GM18502 (cell line): ENCODE measurements at regions not wholly inside any gene's neighbourhood (a gene's known extent, or its start where the extent isn't known, plus 50 kb on each side); places are given as distances from the start of the nearest gene placed in this dataset.
"Not testable (repeated sequence)": the region's sequence is repeated elsewhere in the genome, so short reads cannot be mapped to it uniquely, and the experiment has no call there.

Source experiments
- ATAC-seq: cut with Tn5 transposase; IDR thresholded peaks from one replicate; pipeline ENCODE4 v1.9.1; 2021; ENCODE audit warnings: mild to moderate bottlenecking; ENCODE audit not compliant: unreplicated experiment, poor library complexity

- no peak for ATAC-seq
These were observed 1941.1 kb upstream of the C9orf72 start for GRCh38 chr9:29514336-29514735.

- ATAC-seq, result no peak
These were observed 1941.6 kb upstream of the C9orf72 start for GRCh38 chr9:29514862-29515261.

GRCh38 chr9:29548436-29548835 lies 1975.2 kb upstream of the C9orf72 start:
- no peak for ATAC-seq

DNA sequence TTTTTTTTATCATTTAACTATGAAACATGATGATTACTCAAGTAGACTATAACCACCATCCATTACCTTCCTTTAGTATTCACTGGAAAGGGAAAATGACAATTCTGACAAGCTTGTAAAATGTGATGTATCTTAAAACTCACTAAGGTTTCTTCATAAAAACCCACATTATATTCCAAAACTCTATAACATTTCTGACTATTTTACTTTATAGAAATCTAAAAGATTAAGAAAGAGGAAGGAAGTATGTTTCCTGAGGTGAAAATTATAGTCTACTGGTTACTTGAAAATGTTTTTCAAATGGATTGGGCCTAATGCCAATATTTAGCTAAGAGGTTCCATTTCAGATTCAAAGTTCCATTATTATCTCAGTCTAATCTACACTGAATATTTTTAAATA lies 1982.2 kb upstream of the C9orf72 start:
- no peak for ATAC-seq

- no peak for ATAC-seq
These were observed 1983.0 kb upstream of the C9orf72 start for GRCh38 chr9:29556317-29556716.

DNA sequence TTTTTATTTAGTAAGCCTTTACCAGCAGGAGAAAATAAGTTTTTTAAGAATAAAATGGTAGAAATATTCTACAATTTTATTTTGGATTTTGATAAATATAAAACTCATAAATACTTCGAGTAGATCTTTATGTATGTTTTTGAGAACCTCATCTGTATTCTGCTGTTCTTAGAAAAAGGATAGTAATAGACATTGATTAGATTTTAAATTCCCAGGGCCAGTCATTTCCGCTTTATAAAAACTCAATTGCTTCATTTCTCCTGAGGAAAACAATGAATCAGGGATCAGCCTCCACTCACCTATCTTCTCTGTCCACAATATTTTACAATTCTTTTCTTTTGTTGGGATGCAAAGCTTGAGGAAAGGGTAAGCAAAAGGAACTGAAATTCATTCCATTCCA lies 1983.5 kb upstream of the C9orf72 start:
- no peak for ATAC-seq

GRCh38 chr9:29564564-29564963 lies 1991.3 kb upstream of the C9orf72 start:
- no peak for ATAC-seq

- no peak for ATAC-seq
These were observed 2001.9 kb upstream of the C9orf72 start for GRCh38 chr9:29575219-29575618.

DNA sequence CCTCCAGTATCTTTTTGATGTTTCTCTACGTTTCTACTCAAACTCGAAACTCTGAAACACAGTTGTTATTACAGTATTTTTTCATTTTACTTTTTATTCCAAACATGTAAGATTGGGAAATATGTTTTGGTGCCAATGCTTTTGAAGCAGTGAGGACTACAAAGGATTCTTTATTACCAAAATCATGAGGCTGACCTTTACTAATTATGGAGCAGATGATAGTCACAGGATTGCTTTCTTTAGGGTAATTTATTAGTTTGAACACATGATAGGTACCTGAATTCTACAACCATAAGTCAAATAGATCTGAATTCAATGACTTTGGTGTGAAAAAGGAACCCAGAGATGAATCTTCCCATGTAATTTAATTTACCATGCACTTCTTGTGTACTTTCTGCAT lies 2015.1 kb upstream of the C9orf72 start:
- no peak for ATAC-seq

- ATAC-seq, result no peak
These were observed 2036.0 kb upstream of the C9orf72 start for GRCh38 chr9:29609282-29609681.

GRCh38 chr9:29613773-29614172 lies 2040.5 kb upstream of the C9orf72 start:
- no peak for ATAC-seq

- no peak for ATAC-seq
These were observed 2043.6 kb upstream of the C9orf72 start for GRCh38 chr9:29616844-29617243.

GRCh38 chr9:29625292-29625731 lies 2052.0 kb upstream of the C9orf72 start:
- no peak for ATAC-seq

GRCh38 chr9:29625931-29626330 lies 2052.7 kb upstream of the C9orf72 start:
- no peak for ATAC-seq

DNA sequence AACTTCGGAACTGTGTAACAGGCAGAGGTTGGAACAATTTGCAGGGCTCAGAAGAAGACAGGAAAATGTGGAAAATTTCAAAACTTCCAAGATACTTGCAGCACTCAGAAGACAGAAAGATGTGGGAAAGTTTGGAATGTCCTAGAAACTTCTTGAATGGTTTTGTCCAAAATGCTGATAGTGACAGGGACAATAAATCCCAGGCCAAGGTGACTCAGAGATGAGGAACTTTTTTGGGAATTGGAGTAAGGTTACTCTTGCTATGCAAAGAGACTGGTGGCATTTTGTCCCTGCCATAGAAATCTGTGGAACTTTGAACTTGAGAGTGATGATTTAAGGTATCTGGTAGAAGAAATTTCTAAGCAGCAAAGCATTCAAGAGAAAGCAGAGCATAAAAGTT lies 2055.6 kb upstream of the C9orf72 start:
- ATAC-seq, result not testable (repeated sequence)

DNA sequence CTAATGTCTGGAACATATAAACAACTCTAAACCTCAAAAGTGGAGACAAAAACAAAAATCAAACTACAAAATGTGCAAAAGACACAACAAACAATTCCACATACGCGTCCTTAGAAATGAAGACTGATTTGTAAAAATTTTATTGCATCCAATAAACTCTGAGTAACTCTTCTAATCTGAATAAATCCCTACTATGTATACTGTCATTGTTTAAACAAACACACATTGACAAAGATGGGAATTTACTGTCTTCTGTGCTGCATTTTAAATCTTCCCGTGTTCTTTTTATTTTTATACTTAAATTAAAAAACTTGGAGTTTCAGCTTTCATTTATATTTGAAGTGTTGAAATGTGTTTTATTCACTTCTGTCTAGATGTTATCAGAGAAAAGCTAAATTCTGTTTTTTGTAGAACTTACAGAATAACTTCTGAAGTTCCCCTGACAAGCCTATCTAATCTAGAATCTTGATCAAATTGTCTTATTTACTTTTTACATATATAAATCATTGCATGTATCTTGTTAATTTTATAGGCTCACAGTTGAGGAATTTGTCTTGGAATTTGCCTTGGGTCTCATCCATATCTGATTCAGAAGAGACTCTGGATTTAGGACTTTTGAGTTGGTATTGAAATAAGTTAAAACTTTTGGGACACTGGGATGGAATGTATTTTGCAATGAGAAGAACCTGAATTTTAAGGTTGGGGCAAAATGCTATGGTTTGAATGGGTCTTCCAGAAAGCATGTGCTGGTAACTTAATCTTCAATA lies 2064.4 kb upstream of the C9orf72 start:
- ATAC-seq, result no peak

DNA sequence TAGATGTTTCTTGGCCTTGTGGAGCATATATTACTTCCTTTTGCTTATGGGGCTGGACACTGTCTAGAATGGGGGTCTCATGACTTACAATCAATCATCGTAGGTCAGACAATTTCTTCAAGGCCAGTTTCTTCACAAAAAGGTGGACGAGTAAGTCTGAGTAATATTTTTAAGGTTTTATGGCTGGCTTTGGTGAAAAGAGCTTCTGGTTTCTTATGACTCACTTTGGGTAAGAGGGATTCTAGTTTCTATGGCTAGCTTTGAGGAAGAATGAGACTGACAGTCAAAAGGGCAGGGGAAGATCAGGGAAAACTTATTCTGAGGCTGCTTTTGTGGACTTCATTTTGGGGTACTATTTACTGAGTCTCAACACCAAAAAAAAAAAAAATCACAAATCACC lies 2067.2 kb upstream of the C9orf72 start:
- no peak for ATAC-seq

DNA sequence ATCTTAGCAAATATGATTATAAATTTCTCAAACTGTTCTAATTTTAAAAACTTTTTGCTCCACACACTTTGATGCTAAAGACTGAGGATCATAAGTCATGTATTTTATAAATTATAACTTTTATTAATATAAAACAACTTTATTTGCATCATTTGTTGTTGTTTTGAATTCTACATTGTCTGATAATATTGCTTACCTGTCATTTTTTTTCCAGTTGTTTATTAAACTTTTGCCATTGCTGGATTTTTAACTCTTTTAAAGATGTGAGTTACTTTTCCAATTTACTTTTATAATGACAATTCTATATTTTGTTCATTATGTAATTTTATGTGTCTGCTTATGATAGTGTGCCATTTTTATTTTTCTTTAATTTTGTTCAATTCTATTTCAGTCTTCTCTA lies 2071.2 kb upstream of the C9orf72 start:
- no peak for ATAC-seq

GRCh38 chr9:29647451-29647850 lies 2074.2 kb upstream of the C9orf72 start:
- ATAC-seq, result no peak

- ATAC-seq, result no peak
These were observed 2074.9 kb upstream of the C9orf72 start for GRCh38 chr9:29648132-29648531.

DNA sequence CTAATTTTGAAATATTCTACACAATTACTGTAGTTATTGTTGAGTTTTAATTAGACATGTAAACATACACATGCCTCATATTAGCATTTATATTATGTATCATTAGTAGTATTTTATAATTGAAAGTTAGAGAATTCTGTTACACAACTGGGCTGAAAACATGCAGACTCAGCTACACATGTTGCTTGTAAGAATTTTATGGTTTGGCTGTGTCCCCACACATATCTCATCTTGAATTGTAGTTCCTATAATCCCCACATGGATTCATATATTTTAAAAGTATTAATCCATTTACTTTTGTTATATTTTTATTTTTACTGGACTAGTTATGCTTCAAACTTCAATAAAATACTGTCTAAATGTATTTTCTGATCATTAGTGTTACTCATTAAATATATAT lies 2075.3 kb upstream of the C9orf72 start:
- no peak for ATAC-seq

DNA sequence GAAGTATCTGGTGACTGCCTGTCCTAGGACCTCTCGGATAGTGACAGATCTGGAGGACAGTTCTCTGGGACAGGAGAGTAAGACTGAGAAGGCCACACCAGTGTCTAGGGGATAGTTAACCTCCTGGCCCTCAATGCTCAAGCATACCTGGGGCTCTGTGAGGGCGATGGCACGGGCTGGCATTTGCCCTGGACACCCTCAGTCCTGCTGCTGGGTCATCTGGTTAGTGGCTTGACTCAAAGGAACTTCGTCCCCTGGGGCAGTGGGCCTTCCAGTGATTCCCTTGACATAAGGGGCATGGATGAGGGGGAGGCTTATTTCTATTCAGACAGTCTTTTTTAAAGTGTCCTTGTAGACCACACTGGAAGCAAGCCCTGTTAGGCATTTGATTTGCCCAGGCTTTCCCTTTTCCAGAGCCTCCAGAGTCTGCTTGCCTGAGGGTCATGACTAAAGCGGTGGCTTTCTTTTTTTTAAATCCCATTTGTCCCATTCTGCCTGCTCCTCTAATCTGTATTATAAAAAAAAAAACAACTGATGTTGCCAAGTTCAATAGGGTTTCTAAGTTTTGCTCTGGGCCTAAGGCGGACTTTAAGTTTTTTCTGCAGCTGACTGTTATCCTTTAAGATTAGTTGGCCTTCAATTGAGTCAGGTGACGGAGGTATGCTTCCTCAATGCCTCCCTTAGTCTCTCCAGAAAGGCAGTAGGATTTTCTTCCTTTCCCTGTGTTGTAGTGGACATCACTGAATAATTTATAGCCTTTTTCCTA lies 2083.5 kb upstream of the C9orf72 start:
- no peak for ATAC-seq
